Transverse colon (tissue), 4 donors: ENCODE measurements at regions not wholly inside any gene's neighbourhood (a gene's known extent, or its start where the extent isn't known, plus 50 kb on each side); places are given as distances from the start of the nearest gene placed in this dataset.
"Not testable (repeated sequence)": the region's sequence is repeated elsewhere in the genome, so short reads cannot be mapped to it uniquely, and the experiment has no call there.

ENCODE experiments used
- DNase-seq: peaks from one replicate; pipeline ENCODE4 v3.0.0-alpha.2; 2019
- H3K27ac ChIP-seq, 4 donors: fragments of 200-600 bp; sonication (generic); 2 replicates each; pipeline ENCODE4 v1.5.1; 2016 to 2018; ENCODE audit warnings: inconsistent platforms in 4 of 4
- H3K27me3 ChIP-seq: fragments of 200-600 bp; sonication (generic); 2 replicates; pipeline ENCODE4 v1.5.1; 2017; ENCODE audit warnings: inconsistent platforms
- H3K36me3 ChIP-seq, 4 donors: fragments of 200-600 bp; sonication (generic); 2 replicates each; pipeline ENCODE4 v1.5.1; 2017 to 2019; ENCODE audit warnings: inconsistent platforms in 4 of 4
- H3K4me1 ChIP-seq, 4 donors: fragments of 200-600 bp; sonication (generic); 2 replicates each; pipeline ENCODE4 v1.5.1; 2017 to 2020; ENCODE audit warnings: inconsistent platforms in 4 of 4
- H3K4me3 ChIP-seq, 4 donors: fragments of 200-600 bp; sonication (generic); 1 replicate in 1 of 4; 2 replicates in 3 of 4; pipeline versions ENCODE4 v1.5.1 to v1.6.1; 2017 to 2019; ENCODE audit warnings: inconsistent platforms in 4 of 4
- H3K9me3 ChIP-seq, 2 donors: fragments of 200-600 bp; sonication (generic); 2 replicates each; pipeline ENCODE4 v1.5.1; 2017 to 2019; ENCODE audit warnings: inconsistent platforms in 2 of 2
- EP300 ChIP-seq: sonication (generic); formaldehyde crosslinking; IDR thresholded peaks from one replicate; pipeline ENCODE4 v1.6.1; 2017; ENCODE audit warnings: antibody characterized with exemption, low read depth
- POLR2A ChIP-seq: fragments of 450-650 bp; IDR thresholded peaks from one replicate; pipeline ENCODE4 v1.6.1; 2016; ENCODE audit warnings: antibody characterized with exemption, mild to moderate bottlenecking, moderate library complexity
- POLR2AphosphoS5 ChIP-seq, 3 donors: sonication (generic); formaldehyde crosslinking; IDR thresholded peaks; one replicate each; pipeline ENCODE4 v1.6.1; 2016; ENCODE audit warnings: antibody characterized with exemption in 3 of 3
- WGBS, 2 donors: methylation state at CpG; one replicate each; pipeline ENCODE4 v1.1.5; 2018; ENCODE audit warnings: low coverage in 1 of 2; 5-methylcytosine and 5-hydroxymethylcytosine counted together
- in situ Hi-C, 4 donors: fragments of 200-750 bp; cut with MboI; loops; one replicate each; pipeline versions ENCODE4 v1.15.0 to v1.15.1; 2017; ENCODE audit warnings: low sequenced_read_pairs in 3 of 4, low pct_ligation_motif_present in 1 of 4, low pct_unique_long_range_greater_than_20kb in 1 of 4
- intact Hi-C: fragments of 100-400 bp; cut with DNase I; formaldehyde crosslinking; loops from one replicate; pipeline ENCODE4 v1.15.1; 2023; ENCODE audit warnings: low total_unique reads
- TF ChIP-seq, protein P1 (sequence below), 5 experiments: fragments of 200-600 bp in 3 of 5; fragments of 450-650 bp in 2 of 5; sonication (generic) in 3 of 5; IDR thresholded peaks; 1 replicate in 2 of 5; 2 replicates in 3 of 5; pipeline ENCODE4 v1.5.1; 2016 to 2017; ENCODE audit warnings: antibody characterized with exemption in 5 of 5, inconsistent platforms in 3 of 5, mild to moderate bottlenecking in 2 of 5, moderate library complexity in 1 of 5

GRCh38 chr5:106072208-106072607 is 1598.5 kb downstream of the EFNA5 start:
- no peak for DNase-seq
- Histone ChIP-seq H3K4me3 (no peak overlapping the region), H3K27ac (no peak overlapping the region), H3K4me1 (no peaks in the 10 kb centered on the region), H3K36me3 (no peaks in the 10 kb centered on the region), H3K27me3 (no peaks in the 10 kb centered on the region), H3K9me3 (peaks cover 0 to 4% of the 10 kb centered on the region in 2 donors)
- WGBS, 2 donors: 76 to 91% methylated on average over 2 of the region's 2 CpGs
- no peak for TF ChIP-seq POLR2A
- no peak for TF ChIP-seq EP300
- TF ChIP-seq POLR2AphosphoS5 (IDR thresholded peaks at IDR 0.05): no peak
- TF ChIP-seq, protein P1, sequence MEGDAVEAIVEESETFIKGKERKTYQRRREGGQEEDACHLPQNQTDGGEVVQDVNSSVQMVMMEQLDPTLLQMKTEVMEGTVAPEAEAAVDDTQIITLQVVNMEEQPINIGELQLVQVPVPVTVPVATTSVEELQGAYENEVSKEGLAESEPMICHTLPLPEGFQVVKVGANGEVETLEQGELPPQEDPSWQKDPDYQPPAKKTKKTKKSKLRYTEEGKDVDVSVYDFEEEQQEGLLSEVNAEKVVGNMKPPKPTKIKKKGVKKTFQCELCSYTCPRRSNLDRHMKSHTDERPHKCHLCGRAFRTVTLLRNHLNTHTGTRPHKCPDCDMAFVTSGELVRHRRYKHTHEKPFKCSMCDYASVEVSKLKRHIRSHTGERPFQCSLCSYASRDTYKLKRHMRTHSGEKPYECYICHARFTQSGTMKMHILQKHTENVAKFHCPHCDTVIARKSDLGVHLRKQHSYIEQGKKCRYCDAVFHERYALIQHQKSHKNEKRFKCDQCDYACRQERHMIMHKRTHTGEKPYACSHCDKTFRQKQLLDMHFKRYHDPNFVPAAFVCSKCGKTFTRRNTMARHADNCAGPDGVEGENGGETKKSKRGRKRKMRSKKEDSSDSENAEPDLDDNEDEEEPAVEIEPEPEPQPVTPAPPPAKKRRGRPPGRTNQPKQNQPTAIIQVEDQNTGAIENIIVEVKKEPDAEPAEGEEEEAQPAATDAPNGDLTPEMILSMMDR (IDR thresholded peaks at IDR 0.05): no peak
- in situ Hi-C loops (no loop called here), intact Hi-C loops (no loop called here)

DNA sequence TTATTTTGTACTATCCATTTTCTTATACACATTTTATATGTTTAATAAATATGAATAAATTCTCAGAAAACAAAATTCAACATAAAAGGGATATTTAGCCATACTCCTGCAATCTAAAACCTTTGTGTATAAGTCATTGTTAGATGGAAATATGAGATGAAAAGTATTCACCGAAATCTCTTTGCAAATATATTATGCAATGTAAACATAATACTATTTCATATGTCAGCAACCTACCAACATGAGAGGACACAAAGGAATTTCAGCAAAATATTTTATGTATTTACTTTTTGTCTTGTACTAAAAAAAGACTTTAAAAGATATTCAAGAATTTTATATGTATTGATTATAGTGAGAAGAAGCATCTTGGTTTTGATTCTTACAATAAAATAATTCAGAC is 1623.4 kb downstream of the EFNA5 start:
- DNase-seq: no peak
- intact Hi-C loops (no loop called here), in situ Hi-C loops (no loop called here)
- Histone ChIP-seq H3K4me1 (no peaks in the 10 kb centered on the region), H3K4me3 (no peak overlapping the region), H3K9me3 (no peaks in the 10 kb centered on the region), H3K27me3 (no peaks in the 10 kb centered on the region), H3K36me3 (no peaks in the 10 kb centered on the region), H3K27ac (no peak overlapping the region)
- WGBS, 2 donors: 60 to 82% methylated on average over 1 of the region's 1 CpG
- TF ChIP-seq POLR2A (no peak), EP300 (no peak), POLR2AphosphoS5 (IDR thresholded peaks at IDR 0.05) (no peak)
- TF ChIP-seq, protein P1 (IDR thresholded peaks at IDR 0.05): no peak

GRCh38 chr5:106032069-106032468 is 1638.7 kb downstream of the EFNA5 start:
- H3K27me3 ChIP-seq, intact Hi-C loops, H3K4me3 ChIP-seq, DNase-seq, H3K27ac ChIP-seq, H3K9me3 ChIP-seq, H3K4me1 ChIP-seq, in situ Hi-C loops, H3K36me3 ChIP-seq: not testable (repeated sequence)
- WGBS, 2 donors: 56 to 83% methylated on average over 1 to 2 of the region's 2 CpGs

DNA sequence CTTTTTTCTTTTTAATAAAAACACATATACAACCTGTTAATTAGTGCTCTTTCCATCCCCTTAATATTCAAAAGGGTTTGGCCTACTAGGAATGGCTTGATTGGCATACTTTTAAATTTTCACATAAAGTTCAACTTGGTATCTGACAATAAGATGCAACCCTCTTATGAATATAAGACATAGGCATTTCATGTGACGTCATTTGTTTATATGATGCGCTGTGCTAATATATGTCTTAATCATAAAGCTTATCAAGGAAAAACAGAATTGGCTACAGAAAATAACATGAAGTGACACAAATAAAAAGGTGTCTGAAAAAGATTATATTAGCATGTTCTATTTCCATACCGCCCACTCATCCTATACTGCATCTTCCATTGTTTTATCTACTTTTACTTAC is 1642.4 kb downstream of the EFNA5 start:
- no peaks in the 10 kb centered on the region for H3K36me3 ChIP-seq
- TF ChIP-seq POLR2AphosphoS5 (IDR thresholded peaks at IDR 0.05): no peak
- TF ChIP-seq, protein P1 (IDR thresholded peaks at IDR 0.05): no peak
- no peak for TF ChIP-seq POLR2A
- TF ChIP-seq EP300: no peak
- DNase-seq: no peak
- 64% methylated on average over 3 of the region's 3 CpGs for WGBS, 2 donors
- in situ Hi-C loops: no loop called here
- no peak overlapping the region for H3K4me3 ChIP-seq
- no peaks in the 10 kb centered on the region for H3K4me1 ChIP-seq
- H3K27me3 ChIP-seq: no peaks in the 10 kb centered on the region
- intact Hi-C loops: no loop called here
- no peak overlapping the region for H3K27ac ChIP-seq
- H3K9me3 ChIP-seq: no peaks in the 10 kb centered on the region

DNA sequence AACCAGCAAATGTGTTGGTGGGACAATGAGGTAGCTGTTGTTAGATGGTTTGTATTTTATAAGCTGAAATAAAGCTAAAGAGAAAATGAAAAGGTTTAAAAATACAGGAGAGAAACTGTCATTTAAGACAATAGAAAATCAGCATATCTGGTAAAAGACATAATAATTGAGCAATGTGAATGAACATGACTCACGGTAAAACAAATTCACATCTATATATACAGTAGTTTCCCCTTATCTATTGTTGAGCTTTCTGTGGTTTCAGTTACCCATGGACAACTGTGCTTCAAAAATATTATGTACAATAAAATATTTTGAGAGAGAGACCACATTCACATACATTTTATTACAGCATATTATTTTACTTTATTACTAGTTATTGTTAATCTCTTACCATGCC is 1649.8 kb downstream of the EFNA5 start:
- no peak for DNase-seq

More for the DNA sequence above, 1649.8 kb downstream of the EFNA5 start:
- H3K27ac ChIP-seq: no peak overlapping the region
- H3K4me3 ChIP-seq: no peak overlapping the region
- no peaks in the 10 kb centered on the region for H3K27me3 ChIP-seq
- WGBS, 2 donors: 75 to 80% methylated on average over 1 of the region's 1 CpG
- in situ Hi-C loops: no loop called here
- intact Hi-C loops: no loop called here
- TF ChIP-seq, protein P1 (IDR thresholded peaks at IDR 0.05): no peak
- TF ChIP-seq EP300: no peak
- H3K36me3 ChIP-seq: no peaks in the 10 kb centered on the region
- no peaks in the 10 kb centered on the region for H3K9me3 ChIP-seq
- no peaks in the 10 kb centered on the region for H3K4me1 ChIP-seq
